GM18870 (cell line): ENCODE measurements at regions not wholly inside any gene's neighbourhood (a gene's known extent, or its start where the extent isn't known, plus 50 kb on each side); places are given as distances from the start of the nearest gene placed in this dataset.
"Not testable (repeated sequence)": the region's sequence is repeated elsewhere in the genome, so short reads cannot be mapped to it uniquely, and the experiment has no call there.

ENCODE experiments used
- ATAC-seq: cut with Tn5 transposase; IDR thresholded peaks from one replicate; pipeline ENCODE4 v1.9.1; 2021; ENCODE audit warnings: moderate library complexity; ENCODE audit not compliant: unreplicated experiment

GRCh38 chr12:74066476-74066875 lies 471.2 kb upstream of the ATXN7L3B start:
- ATAC-seq = no peak

- ATAC-seq = no peak
Observed at GRCh38 chr12:74071182-74071581, 466.5 kb upstream of the ATXN7L3B start.

- ATAC-seq = no peak
Observed at GRCh38 chr12:74076918-74077317, 460.7 kb upstream of the ATXN7L3B start.

GRCh38 chr12:74105434-74105833 lies 432.2 kb upstream of the ATXN7L3B start:
- ATAC-seq = no peak

- ATAC-seq = no peak
Observed at GRCh38 chr12:74108729-74109128, 428.9 kb upstream of the ATXN7L3B start.

GRCh38 chr12:74111688-74112360 lies 425.8 kb upstream of the ATXN7L3B start:
- ATAC-seq = no peak

GRCh38 chr12:74119811-74120362 lies 417.7 kb upstream of the ATXN7L3B start:
- ATAC-seq = no peak

- ATAC-seq = no peak
Observed at GRCh38 chr12:74120644-74121043, 417.0 kb upstream of the ATXN7L3B start.

GRCh38 chr12:74129702-74130101 lies 407.9 kb upstream of the ATXN7L3B start:
- no peak for ATAC-seq

- ATAC-seq = no peak
Observed at GRCh38 chr12:74144396-74144795, 393.2 kb upstream of the ATXN7L3B start.

- ATAC-seq = no peak
Observed at GRCh38 chr12:74145328-74145727, 392.3 kb upstream of the ATXN7L3B start.

GRCh38 chr12:74148849-74149248 lies 388.8 kb upstream of the ATXN7L3B start:
- no peak for ATAC-seq

- ATAC-seq = no peak
Observed at GRCh38 chr12:74152370-74152769, 385.3 kb upstream of the ATXN7L3B start.

GRCh38 chr12:74166096-74166495 lies 371.5 kb upstream of the ATXN7L3B start:
- ATAC-seq = no peak

- no peak for ATAC-seq
Observed at GRCh38 chr12:74169607-74170006, 368.0 kb upstream of the ATXN7L3B start.

- ATAC-seq = no peak
Observed at GRCh38 chr12:74170645-74171477, 366.8 kb upstream of the ATXN7L3B start.

GRCh38 chr12:74171478-74171909 lies 366.1 kb upstream of the ATXN7L3B start:
- no peak for ATAC-seq

GRCh38 chr12:74174961-74175360 lies 362.7 kb upstream of the ATXN7L3B start:
- ATAC-seq = not testable (repeated sequence)

- ATAC-seq = no peak
Observed at GRCh38 chr12:74185360-74185759, 352.3 kb upstream of the ATXN7L3B start.

- ATAC-seq = no peak
Observed at GRCh38 chr12:74193191-74193590, 344.4 kb upstream of the ATXN7L3B start.

GRCh38 chr12:74204236-74204635 lies 333.4 kb upstream of the ATXN7L3B start:
- no peak for ATAC-seq
